Mammary epithelial cell (primary cell): ENCODE measurements at regions not wholly inside any gene's neighbourhood (a gene's known extent, or its start where the extent isn't known, plus 50 kb on each side); places are given as distances from the start of the nearest gene placed in this dataset.

Experiments
- CTCF ChIP-seq, 2 donors: IDR thresholded peaks in 1 of 2; conservative IDR thresholded peaks in 1 of 2; 2 replicates each; pipeline ENCODE4 v1.5.1; 2011 to 2012; ENCODE audit warnings: inconsistent platforms in 2 of 2, low read length in 2 of 2, mild to moderate bottlenecking in 2 of 2, control low read depth in 1 of 2, low read depth in 1 of 2; ENCODE audit not compliant: insufficient read depth in 1 of 2; ENCODE audit errors: extremely low read depth in 1 of 2
- EZH2 ChIP-seq: IDR thresholded peaks from 2 replicates; pipeline ENCODE4 v1.6.1; 2012; ENCODE audit warnings: low read length, inconsistent platforms, borderline replicate concordance

- TF ChIP-seq CTCF (conservative IDR thresholded peaks at IDR 0.05 in 1 of 2, IDR thresholded peaks at IDR 0.05 in 1 of 2; ENCODE audit: extremely low read depth in 1 of 2, insufficient read depth in 1 of 2, low read depth in 1 of 2, low read length in 2 of 2) (no peak), EZH2 (no peak)
Measured at GRCh38 chr2:189299974-189300373, 120.4 kb upstream of the COL5A2 start.
